BJ (cell line): ENCODE measurements at regions not wholly inside any gene's neighbourhood (a gene's known extent, or its start where the extent isn't known, plus 50 kb on each side); places are given as distances from the start of the nearest gene placed in this dataset.

Experiments
- CTCF ChIA-PET: fragments of 350-600 bp; formaldehyde crosslinking; extraction: SDS; loops from one replicate; lab custom pipeline; 2021; ENCODE audit warnings: antibody characterized with exemption, inconsistent platforms; lab: Yijun Ruan, JAX
- POLR2A ChIA-PET: fragments of 300-600 bp; sonication (Branson Sonifier 250); formaldehyde crosslinking; extraction: SDS; loops from one replicate; lab custom pipeline; 2021; ENCODE audit warnings: antibody characterized with exemption; lab: Charles Lee
- DNase-seq: peaks from one replicate; pipeline ENCODE4 v3.0.0-alpha.2; 2011; ENCODE audit warnings: low read depth
- H3K27me3 ChIP-seq: 2 replicates; pipeline ENCODE4 v1.6.0; 2011; ENCODE audit warnings: low read length; ENCODE audit not compliant: control insufficient read depth, insufficient read depth
- H3K36me3 ChIP-seq: 2 replicates; pipeline ENCODE4 v1.5.1; 2011; ENCODE audit warnings: low read length; ENCODE audit not compliant: control insufficient read depth, insufficient read depth
- H3K4me3 ChIP-seq: 2 replicates; pipeline ENCODE4 v1.5.1; 2011; ENCODE audit warnings: low read depth, mild to moderate bottlenecking, control low read depth, low read length
- TF ChIP-seq, protein P1 (sequence below): IDR thresholded peaks from 2 replicates; pipeline ENCODE4 v1.5.1; 2011; ENCODE audit warnings: low read depth, mild to moderate bottlenecking, control low read depth, inconsistent platforms, low read length, moderate library complexity; ENCODE audit not compliant: insufficient read depth

GRCh38 chr10:128474571-128474970 is 348.3 kb upstream of the MKI67 start:
- TF ChIP-seq, protein P1, sequence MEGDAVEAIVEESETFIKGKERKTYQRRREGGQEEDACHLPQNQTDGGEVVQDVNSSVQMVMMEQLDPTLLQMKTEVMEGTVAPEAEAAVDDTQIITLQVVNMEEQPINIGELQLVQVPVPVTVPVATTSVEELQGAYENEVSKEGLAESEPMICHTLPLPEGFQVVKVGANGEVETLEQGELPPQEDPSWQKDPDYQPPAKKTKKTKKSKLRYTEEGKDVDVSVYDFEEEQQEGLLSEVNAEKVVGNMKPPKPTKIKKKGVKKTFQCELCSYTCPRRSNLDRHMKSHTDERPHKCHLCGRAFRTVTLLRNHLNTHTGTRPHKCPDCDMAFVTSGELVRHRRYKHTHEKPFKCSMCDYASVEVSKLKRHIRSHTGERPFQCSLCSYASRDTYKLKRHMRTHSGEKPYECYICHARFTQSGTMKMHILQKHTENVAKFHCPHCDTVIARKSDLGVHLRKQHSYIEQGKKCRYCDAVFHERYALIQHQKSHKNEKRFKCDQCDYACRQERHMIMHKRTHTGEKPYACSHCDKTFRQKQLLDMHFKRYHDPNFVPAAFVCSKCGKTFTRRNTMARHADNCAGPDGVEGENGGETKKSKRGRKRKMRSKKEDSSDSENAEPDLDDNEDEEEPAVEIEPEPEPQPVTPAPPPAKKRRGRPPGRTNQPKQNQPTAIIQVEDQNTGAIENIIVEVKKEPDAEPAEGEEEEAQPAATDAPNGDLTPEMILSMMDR = no peak
- POLR2A ChIA-PET = no interaction called here
- CTCF ChIA-PET = no interaction called here
- H3K36me3 ChIP-seq = no peaks in the 10 kb centered on the region
- no peak overlapping the region for H3K4me3 ChIP-seq
- H3K27me3 ChIP-seq = no peaks in the 10 kb centered on the region
- no peak for DNase-seq

DNA sequence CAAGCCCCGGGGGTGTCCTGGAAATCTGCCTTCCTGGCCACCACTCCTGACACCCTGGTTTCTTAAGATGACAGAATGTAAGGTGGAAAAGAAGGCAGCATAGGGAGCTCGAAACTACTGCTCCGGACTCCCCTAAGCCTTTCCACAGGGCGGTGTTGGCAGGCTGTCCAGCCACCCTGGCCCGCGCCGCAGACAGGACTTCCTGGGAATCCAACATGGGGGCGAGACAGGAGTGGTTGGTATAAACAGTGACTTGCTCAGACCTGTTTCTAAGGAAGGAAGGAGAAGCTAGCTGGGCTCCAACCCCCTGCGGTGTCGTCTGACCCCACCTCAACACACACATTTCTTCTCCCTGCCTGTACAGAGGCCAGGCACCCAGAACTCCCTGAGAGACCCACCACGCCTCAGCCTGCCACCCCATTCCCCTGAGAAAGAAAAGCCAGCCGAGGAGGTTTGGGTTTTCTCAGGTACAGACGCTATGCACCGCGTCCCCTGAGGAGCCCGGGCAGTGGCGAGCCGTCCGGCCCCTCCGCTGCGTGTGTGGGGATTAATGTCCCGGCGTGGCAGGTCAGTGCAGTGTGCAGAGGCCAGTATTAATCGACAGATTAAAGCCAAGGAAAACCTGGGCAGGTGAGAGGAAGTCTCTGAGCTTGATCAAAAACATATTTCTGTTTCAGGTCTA is 349.6 kb upstream of the MKI67 start:
- Histone ChIP-seq H3K36me3 (no peaks in the 10 kb centered on the region), H3K4me3 (no peak overlapping the region), H3K27me3 (no peaks in the 10 kb centered on the region)
- TF ChIP-seq, protein P1 = no peak
- ChIA-PET POLR2A (no interaction called here), CTCF (no interaction called here)
- no peak for DNase-seq

GRCh38 chr10:128476368-128476725 is 350.1 kb upstream of the MKI67 start:
- POLR2A ChIA-PET = no interaction called here
- no peaks in the 10 kb centered on the region for H3K27me3 ChIP-seq
- no peaks in the 10 kb centered on the region for H3K36me3 ChIP-seq
- DNase-seq = no peak
- CTCF ChIA-PET = no interaction called here
- H3K4me3 ChIP-seq = no peak overlapping the region
- TF ChIP-seq, protein P1 = no peak

DNA sequence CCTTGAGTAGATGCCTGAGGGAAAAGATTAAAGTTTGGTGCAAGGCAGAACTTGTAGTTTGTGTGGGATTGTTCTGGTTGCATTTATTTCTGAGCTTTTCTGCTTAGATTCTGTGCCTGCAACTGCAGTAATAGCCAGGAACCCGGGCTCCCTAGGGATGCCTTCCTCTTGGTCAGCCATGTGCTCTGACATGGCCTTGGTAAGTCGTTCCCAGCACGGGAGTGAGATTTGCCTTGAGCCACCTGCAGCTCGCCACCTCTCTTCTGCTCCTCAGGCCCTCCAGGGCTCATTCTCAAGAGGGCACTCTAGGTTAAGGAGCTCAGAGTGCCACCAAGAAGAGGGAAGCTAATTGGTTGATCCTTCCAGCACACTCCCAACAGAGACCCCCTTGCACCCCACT is 350.6 kb upstream of the MKI67 start:
- ChIA-PET CTCF (no interaction called here), POLR2A (no interaction called here)
- Histone ChIP-seq H3K27me3 (no peaks in the 10 kb centered on the region), H3K4me3 (no peak overlapping the region), H3K36me3 (no peaks in the 10 kb centered on the region)
- TF ChIP-seq, protein P1 = no peak
- no peak for DNase-seq

DNA sequence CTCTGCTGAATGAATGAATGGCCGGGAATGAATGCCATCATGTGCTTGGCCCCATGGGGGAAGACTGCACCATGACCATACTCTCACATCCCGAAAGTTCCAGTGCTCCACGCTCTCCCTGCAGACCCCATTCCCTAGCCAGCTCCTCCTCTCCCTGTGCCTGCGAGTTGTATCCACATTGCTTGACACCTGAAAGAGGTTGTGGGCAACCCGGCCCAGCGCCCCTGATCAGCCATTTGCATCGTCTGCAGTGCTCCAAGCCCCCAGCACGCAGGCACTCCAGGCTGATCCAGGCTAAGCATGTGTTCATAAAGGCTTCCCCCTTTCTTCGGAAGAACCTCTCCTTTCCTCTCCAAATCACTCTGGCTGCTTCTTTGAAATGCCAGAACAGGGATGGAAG is 354.4 kb upstream of the MKI67 start:
- POLR2A ChIA-PET = no interaction called here
- Histone ChIP-seq H3K36me3 (no peaks in the 10 kb centered on the region), H3K27me3 (no peaks in the 10 kb centered on the region), H3K4me3 (no peak overlapping the region)
- no peak for DNase-seq
- TF ChIP-seq, protein P1 = no peak
- CTCF ChIA-PET = no interaction called here
